ENCODE measurements at regions not wholly inside any gene's neighbourhood (a gene's known extent, or its start where the extent isn't known, plus 50 kb on each side); places are given as distances from the start of the nearest gene placed in this dataset.
"Not testable (repeated sequence)": the region's sequence is repeated elsewhere in the genome, so short reads cannot be mapped to it uniquely, and the experiment has no call there.

DNA sequence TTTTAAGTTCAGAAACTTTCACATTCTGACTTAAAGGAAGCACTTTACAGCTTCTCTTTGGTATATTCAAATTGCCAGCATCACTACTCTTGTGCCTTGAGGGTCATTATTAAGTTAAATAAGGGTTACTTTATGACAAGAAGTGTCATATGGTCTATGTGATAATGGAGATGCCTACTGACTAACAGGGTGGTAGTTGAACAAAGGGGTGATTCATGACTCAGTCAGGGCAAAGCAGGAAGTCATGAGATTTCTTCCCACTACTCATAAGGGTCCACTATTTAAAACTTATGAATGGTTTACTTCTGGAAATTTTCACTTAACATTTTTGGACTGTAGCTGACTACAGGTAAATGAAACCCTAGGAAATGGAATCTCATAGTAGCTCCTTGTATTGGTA, 938.3 kb upstream of the PTPRD start:
- no peak for DNase-seq

DNA sequence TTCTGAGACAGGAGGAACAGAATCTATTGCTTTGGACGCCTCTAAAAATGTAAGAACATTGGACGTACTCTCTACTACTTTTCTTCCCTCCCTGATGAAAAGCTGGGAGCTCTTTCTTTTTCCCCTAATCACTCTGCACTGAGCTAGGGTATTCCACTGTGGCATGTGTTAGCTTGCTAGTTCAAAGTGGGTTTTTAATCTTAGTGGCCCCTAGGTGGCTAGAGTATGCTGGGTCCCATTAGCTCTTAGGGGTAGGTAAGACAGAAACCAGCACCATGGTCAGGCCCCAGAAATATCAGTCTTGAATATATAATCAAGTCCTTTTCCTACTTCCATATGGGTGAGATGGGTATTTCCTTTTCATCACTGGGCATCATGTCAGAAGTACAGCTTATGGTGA, 945.2 kb upstream of the PTPRD start:
- DNase-seq = no peak

- DNase-seq = no peak
Measured at GRCh38 chr9:11559001-11559776, 946.4 kb upstream of the PTPRD start.

GRCh38 chr9:11577522-11577921, 964.7 kb upstream of the PTPRD start:
- no peak for DNase-seq

GRCh38 chr9:11595756-11596155, 983.0 kb upstream of the PTPRD start:
- DNase-seq = no peak

DNA sequence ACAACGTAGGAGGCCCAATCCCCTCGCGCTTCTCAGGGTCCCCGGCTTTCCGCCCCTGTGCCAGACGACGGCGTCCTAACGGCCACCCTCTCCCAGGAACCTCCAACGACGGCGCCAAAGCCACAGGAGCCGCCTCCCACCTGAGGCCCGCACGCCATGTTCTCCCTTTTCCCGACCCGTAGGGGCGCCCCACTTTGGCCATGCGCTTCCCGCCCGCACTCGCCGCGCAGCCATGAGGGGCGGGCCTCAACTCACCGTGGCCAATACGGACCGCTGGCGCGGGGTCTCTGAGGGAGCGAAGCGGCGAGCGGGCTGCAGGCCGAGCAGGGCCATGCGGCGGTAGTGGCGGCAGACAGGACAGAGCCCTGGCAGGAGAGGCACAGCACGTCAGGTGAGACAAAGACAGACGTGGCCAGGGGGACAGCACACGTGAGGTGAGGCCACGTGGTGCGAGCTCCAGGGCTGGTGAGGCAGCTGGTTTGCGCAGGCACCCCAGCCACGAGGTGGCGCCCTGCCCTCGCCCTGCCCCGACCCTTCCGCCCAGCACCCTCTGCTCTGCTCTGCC, 1005.5 kb upstream of the PTPRD start:
- DNase-seq = no peak

- no peak for DNase-seq
Measured at GRCh38 chr9:11632691-11633090, 1019.9 kb upstream of the PTPRD start.

- no peak for DNase-seq
Measured at GRCh38 chr9:11646831-11647230, 1034.0 kb upstream of the PTPRD start.

DNA sequence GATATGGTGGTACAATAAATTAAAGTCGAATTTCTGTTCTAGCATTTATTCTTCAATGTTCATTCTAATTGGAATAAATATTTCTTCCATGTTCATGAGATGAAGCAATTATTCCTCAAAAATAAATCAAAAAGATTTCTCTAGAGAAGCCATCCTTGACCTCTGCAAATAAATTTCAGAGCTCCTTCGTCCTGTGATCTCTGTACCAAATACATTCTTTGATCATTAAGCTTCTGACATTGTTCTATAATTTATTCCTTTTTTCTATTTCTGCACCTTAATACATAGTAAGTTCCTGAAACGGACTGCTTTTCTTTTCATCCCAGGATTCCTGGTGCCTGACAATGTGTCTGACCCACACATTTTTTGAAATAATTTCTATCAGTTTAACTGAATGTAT, 1039.3 kb upstream of the TYRP1 start:
- no peak for DNase-seq

- no peak for DNase-seq
Measured at GRCh38 chr9:11663913-11664312, 1029.3 kb upstream of the TYRP1 start.

DNA sequence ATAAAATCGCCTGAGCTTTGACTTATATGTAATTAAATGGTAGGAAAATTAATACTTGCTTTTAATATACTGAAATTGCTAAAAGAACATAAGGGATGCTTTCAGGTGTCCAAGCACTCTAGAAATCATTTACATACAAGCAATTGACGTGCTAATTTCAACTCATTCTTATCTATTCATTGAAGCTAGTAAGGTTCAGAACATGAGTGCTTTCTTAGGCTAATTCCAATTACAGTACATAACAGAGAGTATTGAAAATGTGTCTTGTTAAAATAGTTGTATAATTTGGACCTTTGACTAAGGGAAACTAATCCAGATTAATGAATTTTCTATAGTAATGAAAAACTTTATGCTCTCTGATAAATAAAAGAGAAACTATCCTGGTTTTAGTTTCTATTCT, 1016.4 kb upstream of the TYRP1 start:
- no peak for DNase-seq

DNA sequence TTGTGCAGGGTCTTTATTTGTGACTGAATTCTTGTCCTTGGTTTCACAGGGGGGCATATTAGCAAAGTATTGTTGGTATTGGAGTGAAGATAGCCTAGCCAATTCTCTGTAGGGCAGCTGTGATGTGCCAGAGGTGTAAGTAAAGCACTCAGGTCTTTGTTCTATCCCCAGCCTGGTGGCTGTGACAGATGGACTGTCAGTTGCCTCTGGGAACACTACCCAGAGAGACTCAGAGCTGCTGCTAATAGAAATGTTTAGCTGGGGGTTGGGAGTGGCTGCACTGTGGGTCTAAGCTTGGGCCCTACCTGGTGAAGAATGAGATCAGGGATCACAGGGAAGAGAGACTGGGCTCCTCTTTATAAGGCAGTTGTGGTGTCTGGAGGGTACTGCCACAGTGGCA, 1006.5 kb upstream of the TYRP1 start:
- DNase-seq = no peak

GRCh38 chr9:11697126-11697525, 996.1 kb upstream of the TYRP1 start:
- no peak for DNase-seq

GRCh38 chr9:11701706-11702105, 991.5 kb upstream of the TYRP1 start:
- DNase-seq = no peak

DNA sequence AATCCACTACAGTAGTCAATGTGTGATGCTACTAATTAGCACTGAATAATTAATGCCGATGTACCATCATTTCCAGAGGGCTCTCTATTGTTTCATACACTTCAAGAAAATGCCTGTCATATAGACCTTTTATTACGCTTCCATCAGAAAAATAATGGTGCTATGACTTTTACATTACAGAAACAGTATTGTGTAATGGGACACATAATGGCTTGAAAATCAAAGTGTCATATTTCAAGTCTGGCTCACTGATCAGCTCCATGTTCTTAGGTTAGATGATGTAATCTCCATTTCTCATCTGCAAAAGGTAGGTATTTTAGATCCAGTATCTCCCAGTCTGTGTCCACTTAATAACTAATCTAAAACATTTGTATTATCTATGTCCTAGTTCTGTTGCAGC, 990.6 kb upstream of the TYRP1 start:
- DNase-seq = no peak

DNA sequence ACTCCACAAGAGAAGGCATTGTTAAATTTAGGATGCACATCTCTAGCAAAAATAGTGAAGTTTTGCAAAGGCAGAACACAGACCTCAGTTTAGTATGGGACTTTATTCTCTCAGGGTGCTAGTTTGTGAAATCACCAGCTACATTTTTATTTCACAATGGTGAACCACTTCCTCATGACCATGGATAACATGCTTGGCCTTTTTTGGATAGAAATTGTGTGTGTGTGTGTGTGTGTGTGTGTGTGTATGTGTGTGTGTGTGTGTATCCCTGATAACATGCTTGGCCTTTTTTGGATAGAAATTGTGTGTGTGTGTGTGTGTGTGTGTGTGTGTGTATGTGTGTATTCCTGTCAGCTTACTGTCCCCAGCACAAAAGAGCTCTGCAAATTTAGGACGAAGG, 989.0 kb upstream of the TYRP1 start:
- DNase-seq = not testable (repeated sequence)

GRCh38 chr9:11708899-11709298, 984.3 kb upstream of the TYRP1 start:
- no peak for DNase-seq

GRCh38 chr9:11709567-11709966, 983.6 kb upstream of the TYRP1 start:
- no peak for DNase-seq

DNA sequence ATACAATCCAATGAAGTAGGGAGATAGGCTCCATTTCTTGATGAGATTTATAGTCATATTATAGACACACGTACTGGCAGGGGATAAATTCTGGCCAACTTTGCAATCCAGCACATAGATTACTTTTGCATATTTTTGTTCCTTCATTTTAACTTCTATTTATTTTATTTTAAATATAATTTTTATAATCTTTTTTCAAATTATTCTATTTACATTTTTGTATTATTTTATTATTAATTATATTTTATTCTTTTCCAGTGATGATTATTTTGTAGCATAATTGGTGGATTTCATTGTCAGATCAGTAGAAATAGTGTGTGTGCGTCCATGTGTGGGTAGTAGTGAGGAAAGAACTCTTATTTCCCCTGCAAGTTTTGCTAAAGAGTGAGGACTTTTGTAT, 980.1 kb upstream of the TYRP1 start:
- DNase-seq = no peak

DNA sequence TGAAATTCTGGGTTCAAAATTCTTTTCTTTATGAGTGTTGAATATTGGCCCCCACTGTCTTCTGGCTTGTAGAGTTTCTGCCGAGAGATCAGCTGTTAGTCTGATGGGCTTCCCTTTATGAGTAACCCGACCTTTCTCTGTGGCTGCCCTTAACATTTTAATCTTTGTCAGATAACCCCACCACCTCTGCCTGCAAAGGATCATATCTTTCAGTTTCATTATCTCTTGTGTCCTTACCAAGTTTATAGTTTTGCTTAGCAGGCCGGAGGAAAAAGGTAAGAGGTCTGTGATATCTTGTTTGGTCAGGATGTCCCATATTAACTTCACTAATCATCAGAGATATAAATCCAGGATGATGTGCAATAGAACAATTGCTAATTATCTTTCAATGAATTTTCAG, 970.2 kb upstream of the TYRP1 start:
- DNase-seq = no peak

GRCh38 chr9:11726659-11727058, 966.5 kb upstream of the TYRP1 start:
- DNase-seq = no peak

GRCh38 chr9:11735391-11735790, 957.8 kb upstream of the TYRP1 start:
- DNase-seq = no peak

DNA sequence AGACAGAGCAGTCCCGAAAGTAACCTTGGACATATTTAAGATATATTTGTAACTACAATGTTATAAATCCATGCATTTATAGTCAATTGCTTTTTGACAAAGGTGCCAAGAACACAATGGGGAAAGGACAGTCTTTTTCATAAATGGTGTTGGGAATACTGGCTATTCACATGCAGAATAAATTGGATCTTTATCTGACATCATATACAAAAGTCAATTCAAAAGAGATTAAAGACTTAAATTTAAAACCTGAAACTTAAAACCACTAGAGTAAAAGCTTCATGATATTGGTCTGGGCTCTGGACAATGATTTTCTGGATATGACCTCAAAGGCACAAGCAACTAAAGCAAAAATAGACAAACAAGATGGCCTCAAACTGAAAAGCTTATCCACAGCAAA, 950.7 kb upstream of the TYRP1 start:
- no peak for DNase-seq

GRCh38 chr9:11743356-11743755, 949.8 kb upstream of the TYRP1 start:
- DNase-seq = no peak

GRCh38 chr9:11749396-11749795, 943.8 kb upstream of the TYRP1 start:
- no peak for DNase-seq
